GM12878 (cell line): ENCODE measurements at regions not wholly inside any gene's neighbourhood (a gene's known extent, or its start where the extent isn't known, plus 50 kb on each side); places are given as distances from the start of the nearest gene placed in this dataset.

Source experiments
- ATAC-seq: fragments of 200-7000 bp; cut with Tn5 transposase; 3 replicates; pipeline ENCODE4 v1.9.1; 2020; ENCODE audit warnings: mild to moderate bottlenecking, moderate library complexity
- BruUV-seq: library from RNA; stranded (reverse); fragments of 400-500 nt; replicated peaks from 2 replicates; lab custom pipeline; 2021; lab: Mats Ljungman, UMichigan
- CTCF ChIA-PET: fragments of 300-600 bp; sonication (Branson Sonifier 250); formaldehyde crosslinking; extraction: SDS; loops from one replicate; lab custom pipeline; 2021; ENCODE audit warnings: inconsistent platforms; lab: Yijun Ruan, JAX
- POLR2A ChIA-PET: fragments of 350-600 bp; formaldehyde crosslinking; extraction: SDS; loops from one replicate; lab custom pipeline; 2021; ENCODE audit warnings: inconsistent platforms; lab: Charles Lee
- RAD21 ChIA-PET: fragments of 300-600 bp; sonication (Branson Sonifier 250); formaldehyde crosslinking; loops from one replicate; lab custom pipeline; 2023; ENCODE audit warnings: antibody characterized with exemption; ENCODE audit not compliant: unreplicated experiment; lab: Charles Lee
- SMC1A ChIA-PET: fragments of 300-600 bp; sonication (Branson Sonifier 250); formaldehyde crosslinking; loops from one replicate; lab custom pipeline; 2023; ENCODE audit not compliant: unreplicated experiment, uncharacterized antibody; lab: Charles Lee
- DNase-seq: peaks from one replicate; pipeline ENCODE4 v3.0.0-alpha.2; 2011; ENCODE audit warnings: low read depth, low spot score
- FAIRE-seq: peaks from 3 replicates; lab custom pipeline; 2011; peaks lifted over from hg19 to GRCh38; lab: Jason Lieb, UNC
- H2AFZ ChIP-seq: 2 replicates; pipeline ENCODE4 v1.6.0; 2011; ENCODE audit warnings: low read depth, low read length, control low read depth; ENCODE audit not compliant: control insufficient read depth
- H3K27ac ChIP-seq: 2 replicates; pipeline ENCODE4 v1.5.1; 2011; ENCODE audit warnings: control low read depth; ENCODE audit not compliant: control insufficient read depth, insufficient read depth
- H3K27me3 ChIP-seq, 2 experiments: replicated peaks in 1 of 2; 2 replicates each; pipeline versions ENCODE4 v1.6.0 to v1.6.1; 2011; ENCODE audit warnings: low read length in 1 of 2; ENCODE audit not compliant: control insufficient read depth in 2 of 2, insufficient read depth in 2 of 2
- H3K36me3 ChIP-seq, 2 experiments: 2 replicates each; pipeline ENCODE4 v1.5.1; 2011; ENCODE audit warnings: low read length in 1 of 2; ENCODE audit not compliant: control insufficient read depth in 2 of 2, insufficient read depth in 2 of 2
- H3K4me1 ChIP-seq: 2 replicates; pipeline ENCODE4 v1.6.1; 2011; ENCODE audit warnings: mild to moderate bottlenecking, low read length, moderate library complexity, mixed read lengths; ENCODE audit not compliant: control insufficient read depth, insufficient read depth
- H3K4me2 ChIP-seq: 2 replicates; pipeline ENCODE4 v1.6.0; 2011; ENCODE audit warnings: control low read depth; ENCODE audit not compliant: control insufficient read depth, insufficient read depth
- H3K4me3 ChIP-seq: fragments of 200-600 bp; sonication (generic); 2 replicates; pipeline ENCODE4 v1.5.1; 2016
- H3K79me2 ChIP-seq: 2 replicates; pipeline ENCODE4 v1.6.0; 2011; ENCODE audit warnings: low read length; ENCODE audit not compliant: control insufficient read depth, insufficient read depth
- H3K9ac ChIP-seq: 2 replicates; pipeline ENCODE4 v1.8.0; 2011; ENCODE audit warnings: low read length, control low read depth, mixed read lengths; ENCODE audit not compliant: control insufficient read depth, insufficient read depth
- H3K9me3 ChIP-seq: replicated peaks from 3 replicates; pipeline ENCODE4 v1.5.1; 2011; ENCODE audit warnings: mild to moderate bottlenecking, low read length; ENCODE audit not compliant: control insufficient read depth, insufficient read depth
- H4K20me1 ChIP-seq: 2 replicates; pipeline ENCODE4 v1.6.0; 2011; ENCODE audit not compliant: control insufficient read depth, insufficient read depth
- HDAC2 ChIP-seq: fragments of 200-600 bp; sonication (generic); IDR thresholded peaks from 2 replicates; pipeline ENCODE4 v1.6.1; 2017
- JUNB ChIP-seq: IDR thresholded peaks from 2 replicates; pipeline ENCODE4 v1.6.1; 2016; ENCODE audit warnings: antibody characterized with exemption, mild to moderate bottlenecking
- MEF2A ChIP-seq: IDR thresholded peaks from 2 replicates; pipeline ENCODE4 v1.6.1; 2011; ENCODE audit warnings: low read depth, mild to moderate bottlenecking, low read length, moderate library complexity; ENCODE audit not compliant: insufficient read depth
- MTA2 ChIP-seq: fragments of 450-650 bp; IDR thresholded peaks from 2 replicates; pipeline ENCODE4 v1.6.1; 2016; ENCODE audit warnings: low read depth, mild to moderate bottlenecking, moderate library complexity
- NFIC ChIP-seq: IDR thresholded peaks from 2 replicates; pipeline ENCODE4 v1.6.1; 2012; ENCODE audit warnings: low read depth, mild to moderate bottlenecking, inconsistent platforms, low read length, moderate library complexity
- RAD51 ChIP-seq: fragments of 450-650 bp; IDR thresholded peaks from 2 replicates; pipeline ENCODE4 v1.6.1; 2016; ENCODE audit warnings: moderate library complexity, mild to moderate bottlenecking, inconsistent platforms
- RELA ChIP-seq: fragments of 450-650 bp; IDR thresholded peaks from 2 replicates; pipeline ENCODE4 v1.8.0; 2014; ENCODE audit warnings: borderline replicate concordance; ENCODE audit not compliant: partially characterized antibody
- ZNF207 ChIP-seq: fragments of 450-650 bp; IDR thresholded peaks from 2 replicates; pipeline ENCODE4 v1.6.1; 2014; ENCODE audit warnings: antibody characterized with exemption, mild to moderate bottlenecking, borderline replicate concordance
- WGBS: methylation state at CpG from one replicate; pipeline ENCODE4 v1.1.6; 2016; ENCODE audit warnings: low lambda C conversion rate; ENCODE audit not compliant: insufficient replicate concordance, insufficient coverage; ENCODE audit errors: missing lambda C conversion rate; 5-methylcytosine and 5-hydroxymethylcytosine counted together
- in situ Hi-C: fragments of 300-500 bp; cut with MboI; formaldehyde crosslinking; loops from 9 replicates; pipeline ENCODE4 v1.14.3; 2018; ENCODE audit warnings: mixed read lengths
- intact Hi-C: fragments of 100-400 bp; cut with micrococcal nuclease; formaldehyde crosslinking; loops from one replicate; pipeline ENCODE4 v1.14.2; 2022; ENCODE audit not compliant: unreplicated experiment

- no peaks in the 10 kb centered on the region for H3K4me1 ChIP-seq
- BruUV-seq: no TSS peak
- ATAC-seq: no peak
- H3K79me2 ChIP-seq: no peaks in the 10 kb centered on the region
- WGBS: 13% methylated on average over 4 of the region's 4 CpGs
- no peaks in the 10 kb centered on the region for H4K20me1 ChIP-seq
- POLR2A ChIA-PET: interaction anchor here (0.6 kb wide), 1 partner anchor 365 kb away, joined by 3 read pairs; no protein-coding TSS in a partner anchor
- in situ Hi-C loops: no loop called here
- TF ChIP-seq JUNB: no peak
- TF ChIP-seq NFIC: no peak
- no peak for TF ChIP-seq RELA
- TF ChIP-seq MTA2: no peak
- no peak for TF ChIP-seq RAD51
- no peak for TF ChIP-seq MEF2A
- no peak for TF ChIP-seq ZNF207
- TF ChIP-seq HDAC2: no peak
- intact Hi-C loops: no loop called here
- CTCF ChIA-PET: no interaction called here
- no peak for FAIRE-seq
- H3K4me3 ChIP-seq: no peak overlapping the region
- no peaks in the 10 kb centered on the region for H3K9me3 ChIP-seq
- RAD21 ChIA-PET: no interaction called here
- no peaks in the 10 kb centered on the region for H3K36me3 ChIP-seq
- no peak for DNase-seq
- no peak overlapping the region for H3K9ac ChIP-seq
- no peak overlapping the region for H3K27ac ChIP-seq
- SMC1A ChIA-PET: no interaction called here
- no peaks in the 10 kb centered on the region for H3K27me3 ChIP-seq
- H2AFZ ChIP-seq: no peak overlapping the region
- no peak overlapping the region for H3K4me2 ChIP-seq
These were observed 804.5 kb upstream of the SOX9 start for GRCh38 chr17:71316176-71316897.
